IPS DF 6.9 (cell line): ENCODE measurements at regions not wholly inside any gene's neighbourhood (a gene's known extent, or its start where the extent isn't known, plus 50 kb on each side); places are given as distances from the start of the nearest gene placed in this dataset.
"Not testable (repeated sequence)": the region's sequence is repeated elsewhere in the genome, so short reads cannot be mapped to it uniquely, and the experiment has no call there.

ENCODE experiments used
- DNase-seq: peaks from one replicate; pipeline ENCODE4 v3.0.0-alpha.2; 2013; ENCODE audit warnings: low read depth, low spot score
- H3K27ac ChIP-seq: one replicate; pipeline ENCODE4 v1.5.1; 2013; ENCODE audit warnings: low read length, control low read depth
- H3K27me3 ChIP-seq: 2 replicates; pipeline ENCODE4 v1.6.1; 2013; ENCODE audit warnings: mild to moderate bottlenecking, low read length; ENCODE audit not compliant: control insufficient read depth, insufficient read depth
- H3K36me3 ChIP-seq: 2 replicates; pipeline ENCODE4 v1.6.1; 2013; ENCODE audit warnings: low read length; ENCODE audit not compliant: control insufficient read depth, insufficient read depth
- H3K4me1 ChIP-seq: 2 replicates; pipeline ENCODE4 v1.6.1; 2013; ENCODE audit warnings: low read length; ENCODE audit not compliant: control insufficient read depth, insufficient read depth
- H3K4me3 ChIP-seq: 2 replicates; pipeline ENCODE4 v1.5.1; 2013; ENCODE audit warnings: mild to moderate bottlenecking, low read length
- H3K9me3 ChIP-seq: 2 replicates; pipeline ENCODE4 v1.6.1; 2013; ENCODE audit warnings: low read length, inconsistent platforms; ENCODE audit not compliant: control insufficient read depth, insufficient read depth
- WGBS: extraction: QIAGEN DNeasy Blood & Tissue Kit; methylation state at CpG from one replicate; pipeline ENCODE4 v1.1.7; 2013; ENCODE audit warnings: mixed read lengths, missing lambda C conversion rate; ENCODE audit not compliant: insufficient read length, insufficient coverage; 5-methylcytosine and 5-hydroxymethylcytosine counted together

DNA sequence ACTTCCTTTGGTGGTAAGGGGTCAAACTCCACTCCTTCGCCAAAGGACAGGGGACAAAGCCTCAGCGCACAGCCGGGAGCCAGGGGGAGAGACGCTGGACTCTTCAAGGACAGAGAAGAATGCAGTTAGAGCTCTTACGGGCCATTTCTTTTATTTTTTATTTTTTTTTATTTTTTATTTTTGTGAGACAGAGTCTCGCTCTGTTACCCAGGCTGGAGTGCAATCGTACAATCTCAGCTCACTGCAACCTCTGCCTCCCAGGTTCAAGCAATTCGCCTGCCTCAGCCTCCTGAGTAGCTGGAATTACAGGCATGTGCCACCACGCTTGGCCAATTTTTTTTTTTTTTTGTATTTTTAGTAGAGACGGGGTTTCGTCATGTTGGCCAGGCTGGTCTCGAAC lies 93.2 kb upstream of the RPH3AL start, which contains the start of gene RFLNB:
Gene RFLNB (minus strand): TSS at position 101 of the 400 bp plus-strand sequence.
- not testable (repeated sequence) for H3K27ac ChIP-seq, H3K9me3 ChIP-seq, DNase-seq, H3K4me1 ChIP-seq, H3K4me3 ChIP-seq, H3K27me3 ChIP-seq, H3K36me3 ChIP-seq
- WGBS, result no CpG with 5 or more reads among the region's 12 CpGs

DNA sequence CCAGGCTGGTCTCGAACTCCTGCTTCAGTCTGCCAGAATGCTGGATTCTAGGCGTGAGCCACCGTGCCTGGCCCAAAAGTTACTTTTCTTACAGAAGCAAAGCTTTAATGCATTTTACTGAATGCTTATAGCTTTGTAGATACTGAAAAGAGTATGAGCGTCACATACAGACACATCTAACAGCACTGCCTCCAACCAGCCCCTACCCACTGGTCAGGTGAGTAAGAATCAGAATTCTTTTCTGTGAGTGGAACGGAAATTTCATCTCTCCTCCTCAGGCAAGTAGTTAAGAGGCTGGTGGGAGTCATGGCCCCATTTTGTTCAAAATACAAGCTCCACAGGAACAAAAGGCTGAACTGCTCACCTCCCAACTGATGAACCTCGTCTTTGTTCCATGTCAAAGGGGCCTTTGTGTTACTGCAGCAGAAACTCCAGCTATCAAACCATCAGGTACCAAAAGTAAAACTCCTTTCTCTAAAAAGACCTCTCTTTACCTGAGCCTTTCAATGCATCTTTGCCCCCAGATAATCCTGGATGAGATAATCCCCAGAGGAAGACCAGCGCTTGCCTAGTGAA lies 92.4 kb upstream of the RPH3AL start:
- Histone ChIP-seq H3K9me3 (no peaks in the 10 kb centered on the region), H3K36me3 (peaks cover 7% of the 10 kb centered on the region), H3K4me1 (no peaks in the 10 kb centered on the region), H3K4me3 (no peak overlapping the region), H3K27me3 (no peaks in the 10 kb centered on the region), H3K27ac (no peak overlapping the region)
- WGBS, result no CpG with 5 or more reads among the region's 7 CpGs
- no peak for DNase-seq

DNA sequence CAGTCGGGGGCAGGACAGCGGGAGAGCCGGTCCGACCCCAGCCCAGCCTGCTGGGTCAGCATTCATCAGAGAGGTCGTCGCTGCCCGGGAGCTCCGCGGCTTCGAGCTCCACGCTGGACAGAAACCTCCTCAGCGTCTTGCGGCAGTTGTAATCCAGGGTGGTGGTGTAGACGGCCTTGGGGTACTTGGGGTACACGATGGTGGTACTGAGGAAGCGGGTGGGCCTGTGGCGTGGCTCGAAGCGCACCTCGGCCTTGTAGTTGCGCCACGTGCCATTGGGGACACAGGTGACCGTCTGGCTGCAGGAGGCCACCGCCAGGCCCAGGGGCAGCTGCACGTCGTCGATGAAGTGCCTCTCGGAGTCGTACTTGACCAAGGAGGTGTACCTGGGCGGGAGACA lies 90.5 kb upstream of the RPH3AL start:
- WGBS, result no CpG with 5 or more reads among the region's 30 CpGs
- Histone ChIP-seq H3K27ac (no peak overlapping the region), H3K4me3 (no peak overlapping the region), H3K36me3 (peaks cover 7% of the 10 kb centered on the region), H3K4me1 (no peaks in the 10 kb centered on the region), H3K27me3 (no peaks in the 10 kb centered on the region), H3K9me3 (no peaks in the 10 kb centered on the region)
- DNase-seq, result no peak

DNA sequence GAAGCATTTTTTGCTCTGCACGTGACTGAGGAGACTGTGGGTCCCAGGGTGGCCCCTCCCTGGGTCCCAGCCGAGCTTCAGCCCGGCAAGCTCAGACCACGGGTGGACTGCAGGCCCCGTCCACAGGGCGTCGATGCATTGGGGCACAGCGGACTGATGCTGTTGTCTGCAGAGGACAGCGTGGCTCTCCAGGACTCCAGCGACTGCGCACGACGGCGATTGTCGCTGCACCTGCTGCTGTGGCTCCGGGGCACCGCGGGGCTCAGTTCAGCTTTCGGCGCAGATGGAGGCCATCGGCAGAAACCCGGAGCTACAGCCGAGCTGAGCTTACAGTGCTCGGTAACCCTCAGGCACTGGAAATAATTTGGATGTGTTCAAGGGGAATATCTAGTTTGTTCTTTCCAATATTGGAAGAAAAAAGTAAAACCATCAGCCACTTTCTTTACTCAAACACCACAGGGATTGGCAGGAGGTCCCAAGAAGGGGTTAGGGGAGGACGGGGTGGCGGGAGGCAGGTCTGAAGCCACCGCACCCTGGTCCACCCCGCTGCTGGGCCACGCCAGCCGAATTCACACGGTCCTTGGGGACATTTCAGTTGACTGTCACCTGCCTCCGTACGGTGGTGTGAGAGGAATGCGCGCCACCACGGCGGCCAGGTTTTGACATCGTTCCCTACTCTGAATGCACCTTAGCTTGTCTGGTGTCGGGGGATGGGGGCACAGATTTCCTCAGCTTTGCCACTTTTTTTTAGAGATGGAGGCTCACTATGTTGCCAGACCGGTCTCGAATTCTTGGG lies 88.7 kb upstream of the RPH3AL start:
- Histone ChIP-seq H3K27ac (no peak overlapping the region), H3K36me3 (peaks cover 7% of the 10 kb centered on the region), H3K27me3 (no peaks in the 10 kb centered on the region), H3K4me3 (no peak overlapping the region), H3K9me3 (no peaks in the 10 kb centered on the region; the same call in 1 of the 2 replicates), H3K4me1 (no peaks in the 10 kb centered on the region)
- no CpG with 5 or more reads among the region's 41 CpGs for WGBS
- DNase-seq, result no peak

GRCh38 chr17:438191-438590 lies 85.6 kb upstream of the RPH3AL start:
- no CpG with 5 or more reads among the region's 5 CpGs for WGBS
- no peaks in the 10 kb centered on the region for H3K27me3 ChIP-seq
- no peak overlapping the region for H3K27ac ChIP-seq
- H3K4me1 ChIP-seq, result no peaks in the 10 kb centered on the region
- no peak for DNase-seq
- no peaks in the 10 kb centered on the region; the same call in 1 of the 2 replicates for H3K9me3 ChIP-seq
- peaks cover 6% of the 10 kb centered on the region; the same call in 1 of the 2 replicates for H3K36me3 ChIP-seq
- no peak overlapping the region for H3K4me3 ChIP-seq

DNA sequence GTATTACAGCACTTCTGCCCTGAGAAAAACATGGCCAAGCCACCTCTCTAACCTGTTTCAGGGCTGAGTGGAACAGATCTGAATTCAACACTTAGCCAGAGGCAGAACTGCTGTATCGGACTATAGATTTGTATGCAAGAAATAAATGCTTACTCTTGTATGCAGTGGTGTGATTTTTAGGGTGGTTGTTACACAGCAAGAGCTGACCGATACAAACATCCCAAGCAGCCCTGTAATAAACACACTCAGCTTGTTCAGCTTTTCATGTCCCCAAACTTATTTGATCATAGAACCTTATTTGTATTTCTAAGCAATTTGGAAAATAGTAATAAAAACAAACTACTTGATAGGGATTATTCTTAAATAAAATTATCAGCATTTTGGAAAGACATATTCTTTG lies 84.9 kb upstream of the RPH3AL start:
- H3K27me3 ChIP-seq, result no peaks in the 10 kb centered on the region
- H3K27ac ChIP-seq, result no peak overlapping the region
- DNase-seq, result no peak
- H3K4me1 ChIP-seq, result no peaks in the 10 kb centered on the region
- H3K36me3 ChIP-seq, result peaks cover 2% of the 10 kb centered on the region; the same call in 1 of the 2 replicates
- H3K9me3 ChIP-seq, result no peaks in the 10 kb centered on the region; the same call in 1 of the 2 replicates
- no CpG with 5 or more reads among the region's 2 CpGs for WGBS
- no peak overlapping the region for H3K4me3 ChIP-seq

DNA sequence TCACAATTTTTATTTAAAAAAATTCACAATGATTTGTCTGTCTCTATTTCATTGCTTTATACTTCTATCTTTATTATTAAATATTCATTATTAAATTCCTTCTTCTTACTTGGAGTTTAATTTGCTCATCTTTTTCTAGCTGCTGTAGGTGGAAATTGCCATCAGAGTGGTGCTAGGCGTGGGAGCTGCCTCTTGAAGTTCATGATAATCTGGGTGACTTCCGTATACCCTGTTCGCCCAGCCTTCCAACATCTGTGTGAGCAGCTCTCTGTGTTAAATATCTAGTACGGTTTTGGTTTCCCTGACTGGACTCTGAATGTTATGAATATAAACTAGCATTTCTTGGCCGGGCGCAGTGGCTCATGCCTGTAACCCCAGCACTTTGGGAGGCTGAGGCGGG lies 84.0 kb upstream of the RPH3AL start:
- Histone ChIP-seq H3K27ac (no peak overlapping the region), H3K4me1 (no peaks in the 10 kb centered on the region), H3K4me3 (no peak overlapping the region), H3K9me3 (no peaks in the 10 kb centered on the region; the same call in 1 of the 2 replicates), H3K36me3 (no peaks in the 10 kb centered on the region), H3K27me3 (no peaks in the 10 kb centered on the region)
- DNase-seq, result no peak
- WGBS, result no CpG with 5 or more reads among the region's 7 CpGs

DNA sequence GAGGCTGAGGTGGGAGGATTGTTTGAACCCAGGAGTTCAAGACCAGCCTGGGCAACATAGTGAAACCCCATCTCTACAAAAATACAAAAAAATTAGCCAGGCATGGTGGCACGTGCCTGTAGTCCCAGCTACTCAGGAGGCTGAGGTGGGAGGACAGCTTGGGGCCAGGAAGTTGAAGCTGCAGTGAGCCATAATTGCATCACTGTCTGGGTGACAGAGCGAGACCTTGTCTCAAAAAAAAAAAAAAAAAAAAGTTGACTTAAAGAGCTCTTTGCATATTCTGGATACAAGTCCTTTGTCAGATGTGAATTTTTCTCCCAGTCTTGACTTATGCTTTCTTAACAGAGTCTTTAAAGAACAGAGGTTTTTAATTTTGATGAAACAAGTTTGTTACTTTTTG lies 79.9 kb upstream of the RPH3AL start:
- H3K4me1 ChIP-seq, H3K36me3 ChIP-seq, DNase-seq, H3K27ac ChIP-seq, H3K27me3 ChIP-seq, H3K4me3 ChIP-seq, H3K9me3 ChIP-seq: not testable (repeated sequence)
- WGBS, result no CpG with 5 or more reads among the region's 2 CpGs

GRCh38 chr17:431494-431893 lies 78.9 kb upstream of the RPH3AL start:
- Histone ChIP-seq H3K36me3 (no peaks in the 10 kb centered on the region), H3K9me3 (no peaks in the 10 kb centered on the region; the same call in 1 of the 2 replicates), H3K27ac (no peak overlapping the region), H3K4me1 (peaks cover 2% of the 10 kb centered on the region; the same call in 1 of the 2 replicates), H3K4me3 (no peak overlapping the region), H3K27me3 (no peaks in the 10 kb centered on the region)
- no peak for DNase-seq
- WGBS, result no CpG with 5 or more reads among the region's 4 CpGs

- Histone ChIP-seq H3K36me3 (no peaks in the 10 kb centered on the region), H3K4me3 (no peak overlapping the region), H3K27ac (no peak overlapping the region), H3K27me3 (no peaks in the 10 kb centered on the region), H3K9me3 (no peaks in the 10 kb centered on the region), H3K4me1 (peaks cover 2% of the 10 kb centered on the region; the same call in 1 of the 2 replicates)
- WGBS, result no CpG with 5 or more reads among the region's 8 CpGs
- no peak for DNase-seq
Measured at GRCh38 chr17:429589-429988, 77.0 kb upstream of the RPH3AL start.
